ENCODE measurements at regions not wholly inside any gene's neighbourhood (a gene's known extent, or its start where the extent isn't known, plus 50 kb on each side); places are given as distances from the start of the nearest gene placed in this dataset.

DNA sequence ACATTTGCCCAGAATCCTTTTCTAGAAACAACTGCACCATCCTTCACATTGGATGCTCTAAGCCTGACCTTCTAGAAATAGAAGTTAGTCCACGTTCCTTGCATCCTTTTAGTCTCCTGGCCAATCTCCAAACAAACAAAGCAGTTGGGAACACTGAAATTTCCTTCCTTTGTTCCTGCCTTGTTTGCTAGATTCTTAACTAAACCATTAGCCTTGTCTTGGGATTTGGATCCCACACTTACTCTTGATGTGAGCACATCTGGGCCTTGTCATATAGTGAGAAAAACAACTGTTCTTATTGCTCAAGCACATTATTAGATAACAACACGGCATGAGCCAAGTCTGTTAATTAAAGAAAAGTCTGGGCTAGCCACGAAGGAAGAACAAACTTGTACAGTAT lies 319.3 kb upstream of the GHITM start:
- Histone ChIP-seq H3K27me3 (no peaks in the 10 kb centered on the region), H3K27ac (no peak overlapping the region), H3K9me3 (no peaks in the 10 kb centered on the region), H3K4me1 (peaks cover 0 to 5% (median 0%) of the 10 kb centered on the region in 3 donors), H3K4me3 (no peak overlapping the region), H3K36me3 (no peaks in the 10 kb centered on the region)
- 16 to 31% methylated on average over 3 of the region's 3 CpGs for WGBS, 2 donors (ENCODE audit: low coverage in 1 of 2)
- peak; percentile 55 for ATAC-seq
- TF ChIP-seq, protein P1, sequence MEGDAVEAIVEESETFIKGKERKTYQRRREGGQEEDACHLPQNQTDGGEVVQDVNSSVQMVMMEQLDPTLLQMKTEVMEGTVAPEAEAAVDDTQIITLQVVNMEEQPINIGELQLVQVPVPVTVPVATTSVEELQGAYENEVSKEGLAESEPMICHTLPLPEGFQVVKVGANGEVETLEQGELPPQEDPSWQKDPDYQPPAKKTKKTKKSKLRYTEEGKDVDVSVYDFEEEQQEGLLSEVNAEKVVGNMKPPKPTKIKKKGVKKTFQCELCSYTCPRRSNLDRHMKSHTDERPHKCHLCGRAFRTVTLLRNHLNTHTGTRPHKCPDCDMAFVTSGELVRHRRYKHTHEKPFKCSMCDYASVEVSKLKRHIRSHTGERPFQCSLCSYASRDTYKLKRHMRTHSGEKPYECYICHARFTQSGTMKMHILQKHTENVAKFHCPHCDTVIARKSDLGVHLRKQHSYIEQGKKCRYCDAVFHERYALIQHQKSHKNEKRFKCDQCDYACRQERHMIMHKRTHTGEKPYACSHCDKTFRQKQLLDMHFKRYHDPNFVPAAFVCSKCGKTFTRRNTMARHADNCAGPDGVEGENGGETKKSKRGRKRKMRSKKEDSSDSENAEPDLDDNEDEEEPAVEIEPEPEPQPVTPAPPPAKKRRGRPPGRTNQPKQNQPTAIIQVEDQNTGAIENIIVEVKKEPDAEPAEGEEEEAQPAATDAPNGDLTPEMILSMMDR (IDR thresholded peaks at IDR 0.05), result no peak
- TF ChIP-seq POLR2AphosphoS5 (IDR thresholded peaks at IDR 0.05), result peak; percentile 26

DNA sequence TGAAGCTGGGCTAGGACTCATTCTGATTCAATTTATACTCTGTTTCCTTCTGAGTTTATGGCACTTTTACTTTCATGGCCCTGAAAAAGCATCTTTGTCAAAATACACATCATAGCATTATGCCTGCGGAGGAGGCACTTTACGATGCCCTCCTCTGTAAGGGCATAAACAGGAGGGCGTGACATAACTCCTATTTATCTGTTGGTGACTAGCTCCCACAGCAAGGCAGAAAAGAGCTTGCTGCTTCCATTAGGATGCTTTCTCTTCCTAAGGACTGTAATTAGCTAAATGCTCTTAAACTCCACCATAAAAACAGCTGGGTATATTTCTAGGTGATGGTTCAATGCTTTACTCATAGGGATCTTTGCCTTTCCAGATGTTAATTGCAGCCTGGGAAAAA lies 315.2 kb upstream of the GHITM start:
- H3K4me1 ChIP-seq, result peaks cover 0 to 5% (median 0%) of the 10 kb centered on the region in 3 donors
- no peak for ATAC-seq
- H3K9me3 ChIP-seq, result peaks cover 0 to 19% (median 0%) of the 10 kb centered on the region in 3 donors
- no peaks in the 10 kb centered on the region for H3K36me3 ChIP-seq
- no peak overlapping the region for H3K27ac ChIP-seq
- H3K27me3 ChIP-seq, result no peaks in the 10 kb centered on the region
- TF ChIP-seq, protein P1 (IDR thresholded peaks at IDR 0.05), result no peak
- no peak for TF ChIP-seq POLR2AphosphoS5 (IDR thresholded peaks at IDR 0.05)
- no peak for TF ChIP-seq EP300 (IDR thresholded peaks at IDR 0.05)
- TF ChIP-seq POLR2A (IDR thresholded peaks at IDR 0.05), result no peak
- WGBS, 2 donors (ENCODE audit: low coverage in 1 of 2), result 74% methylated on average over 3 of the region's 3 CpGs; no CpG with 5 or more reads in 1 of the 2 donors
- H3K4me3 ChIP-seq, result no peak overlapping the region

DNA sequence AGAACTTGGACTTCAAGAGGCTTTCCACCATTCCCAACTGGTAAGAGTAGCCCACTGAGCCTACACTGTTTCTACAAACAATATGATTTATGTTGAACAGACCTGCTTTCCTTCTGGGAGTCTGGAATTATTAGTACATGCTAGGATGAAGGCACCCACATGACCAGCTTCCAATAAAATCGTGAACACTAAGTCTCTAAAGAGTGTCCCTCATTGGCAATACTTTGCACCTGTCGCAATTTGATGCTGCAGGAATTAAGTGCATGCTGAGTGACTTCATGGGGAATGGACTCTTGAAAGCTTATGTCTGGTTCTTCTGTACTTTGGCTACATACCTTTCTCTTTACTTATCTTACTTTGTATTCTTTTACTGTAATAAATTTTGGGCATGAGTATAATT lies 305.2 kb upstream of the GHITM start:
- no peak overlapping the region for H3K27ac ChIP-seq
- no peak overlapping the region for H3K4me3 ChIP-seq
- H3K4me1 ChIP-seq, result no peaks in the 10 kb centered on the region
- no peaks in the 10 kb centered on the region for H3K36me3 ChIP-seq
- WGBS, 2 donors (ENCODE audit: low coverage in 1 of 2), result 83 to 89% methylated on average over 2 of the region's 2 CpGs
- H3K9me3 ChIP-seq, result no peaks in the 10 kb centered on the region
- no peak for TF ChIP-seq POLR2A (IDR thresholded peaks at IDR 0.05)
- TF ChIP-seq, protein P1 (IDR thresholded peaks at IDR 0.05), result no peak
- no peak for TF ChIP-seq EP300 (IDR thresholded peaks at IDR 0.05)
- TF ChIP-seq POLR2AphosphoS5 (IDR thresholded peaks at IDR 0.05), result no peak
- H3K27me3 ChIP-seq, result no peaks in the 10 kb centered on the region
- ATAC-seq, result no peak

DNA sequence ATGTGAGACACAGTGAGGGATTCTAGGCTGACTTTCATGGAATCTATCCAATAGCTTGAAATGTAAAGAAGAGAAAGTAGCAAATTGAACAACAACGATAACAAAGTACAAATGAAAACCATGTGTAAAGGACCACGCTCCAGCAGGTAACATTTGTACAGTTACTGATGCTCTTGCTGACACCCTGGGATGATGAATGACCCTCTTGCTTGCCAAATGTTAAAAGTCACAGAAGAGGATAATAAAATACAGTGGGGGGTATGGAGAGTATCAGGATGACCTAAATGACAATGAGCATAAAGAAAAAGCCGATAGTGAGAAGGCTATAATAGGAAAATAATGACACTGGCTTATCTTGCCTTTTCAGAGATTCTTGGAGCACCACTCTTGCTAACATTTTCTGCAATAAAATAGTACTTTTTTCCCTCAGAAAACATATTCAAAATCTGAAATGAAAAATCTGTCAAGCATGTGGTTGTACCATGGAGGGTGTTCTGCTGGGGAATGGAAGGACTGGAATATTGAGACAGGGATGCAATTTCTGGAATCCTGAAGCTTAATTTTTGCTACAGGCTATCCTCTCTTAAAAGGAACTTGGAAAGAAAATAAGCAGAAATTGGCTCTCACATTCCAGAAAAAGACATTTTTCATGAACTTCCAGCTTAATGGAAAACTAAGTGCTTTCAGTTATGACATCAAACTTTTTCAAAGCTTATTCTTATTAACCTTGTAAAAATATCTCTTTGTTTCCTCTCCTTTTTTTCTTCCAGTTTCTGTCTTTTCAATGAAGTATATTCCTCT lies 303.2 kb upstream of the GHITM start:
- Histone ChIP-seq H3K4me1 (no peaks in the 10 kb centered on the region), H3K9me3 (no peaks in the 10 kb centered on the region), H3K27me3 (no peaks in the 10 kb centered on the region), H3K36me3 (no peaks in the 10 kb centered on the region), H3K27ac (no peak overlapping the region), H3K4me3 (no peak overlapping the region)
- ATAC-seq, result no peak
- 15 to 31% methylated on average over 3 of the region's 3 CpGs for WGBS, 2 donors (ENCODE audit: low coverage in 1 of 2)
- TF ChIP-seq POLR2A (IDR thresholded peaks at IDR 0.05) (no peak), EP300 (IDR thresholded peaks at IDR 0.05) (no peak)
- TF ChIP-seq, protein P1 (IDR thresholded peaks at IDR 0.05), result no peak

DNA sequence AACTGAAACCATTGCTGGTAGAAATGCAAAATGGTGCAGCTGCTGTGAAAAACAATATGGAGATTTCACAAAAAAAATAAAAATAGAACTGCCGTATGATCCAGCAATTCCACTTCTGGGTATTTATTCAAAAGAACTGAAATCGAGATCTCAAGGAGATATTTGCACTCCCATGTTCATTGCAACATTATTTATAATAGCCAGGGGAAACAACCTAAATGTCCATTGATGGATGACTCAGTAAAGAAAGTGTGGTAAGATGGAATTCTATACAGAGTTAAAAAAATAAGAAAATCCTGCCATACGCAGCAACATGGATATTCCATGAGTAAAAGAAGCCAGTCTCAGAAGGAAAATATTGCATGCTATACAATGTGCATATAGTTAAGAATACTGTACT lies 290.6 kb upstream of the GHITM start:
- Histone ChIP-seq H3K4me3 (no peak overlapping the region), H3K4me1 (no peaks in the 10 kb centered on the region), H3K27me3 (no peaks in the 10 kb centered on the region), H3K9me3 (no peaks in the 10 kb centered on the region), H3K36me3 (no peaks in the 10 kb centered on the region), H3K27ac (no peak overlapping the region)
- ATAC-seq, result no peak
- 76 to 80% methylated on average over 3 of the region's 3 CpGs for WGBS, 2 donors (ENCODE audit: low coverage in 1 of 2)
- TF ChIP-seq POLR2AphosphoS5 (IDR thresholded peaks at IDR 0.05), result no peak
- TF ChIP-seq, protein P1 (IDR thresholded peaks at IDR 0.05), result no peak
- no peak for TF ChIP-seq EP300 (IDR thresholded peaks at IDR 0.05)
- TF ChIP-seq POLR2A (IDR thresholded peaks at IDR 0.05), result no peak
